Endothelial cell of umbilical vein (primary cell): ENCODE measurements at regions not wholly inside any gene's neighbourhood (a gene's known extent, or its start where the extent isn't known, plus 50 kb on each side); places are given as distances from the start of the nearest gene placed in this dataset.

ENCODE experiments used
- CTCF ChIP-seq, 2 donors: IDR thresholded peaks; 1 replicate in 1 of 2; 2 replicates in 1 of 2; pipeline ENCODE4 v1.5.1; 2011; ENCODE audit warnings: low read length in 2 of 2, mild to moderate bottlenecking in 2 of 2, moderate library complexity in 2 of 2, control low read depth in 1 of 2, inconsistent platforms in 1 of 2, low read depth in 1 of 2; ENCODE audit not compliant: insufficient read depth in 1 of 2; ENCODE audit errors: extremely low read depth in 1 of 2
- EZH2 ChIP-seq: IDR thresholded peaks from 2 replicates; pipeline ENCODE4 v1.6.1; 2012; ENCODE audit warnings: borderline replicate concordance, low read depth, mild to moderate bottlenecking, moderate library complexity, low read length, inconsistent platforms; ENCODE audit not compliant: severe bottlenecking
- FOS ChIP-seq: IDR thresholded peaks from 2 replicates; pipeline ENCODE4 v1.6.1; 2011; ENCODE audit warnings: mild to moderate bottlenecking, low read length, moderate library complexity, borderline replicate concordance; ENCODE audit not compliant: insufficient read depth
- GATA2 ChIP-seq: IDR thresholded peaks from 2 replicates; pipeline ENCODE4 v1.7.0; 2011; ENCODE audit warnings: low read depth, mild to moderate bottlenecking, moderate library complexity, mixed read lengths, low read length; ENCODE audit not compliant: insufficient read length, insufficient read depth
- MAX ChIP-seq: IDR thresholded peaks from 2 replicates; pipeline ENCODE4 v1.6.1; 2011; ENCODE audit not compliant: insufficient read depth, insufficient read length
- POLR2A ChIP-seq: IDR thresholded peaks from 2 replicates; pipeline ENCODE4 v1.6.1; 2012; ENCODE audit warnings: low read depth, mild to moderate bottlenecking, control low read depth, low read length
- POLR2AphosphoS5 ChIP-seq: IDR thresholded peaks from 2 replicates; pipeline ENCODE4 v1.6.1; 2012; ENCODE audit warnings: low read depth, mild to moderate bottlenecking, control low read depth, low read length, moderate library complexity; ENCODE audit not compliant: insufficient read depth

GRCh38 chr11:15810525-15810924, 545.8 kb downstream of the SOX6 start:
- no peak for TF ChIP-seq CTCF (IDR thresholded peaks at IDR 0.05; ENCODE audit: extremely low read depth in 1 of 2, insufficient read depth in 1 of 2, low read depth in 1 of 2, low read length in 2 of 2)
- TF ChIP-seq POLR2A: no peak
- TF ChIP-seq GATA2: no peak
- no peak for TF ChIP-seq POLR2AphosphoS5
- TF ChIP-seq MAX: no peak
- no peak for TF ChIP-seq EZH2
- no peak for TF ChIP-seq FOS
